ENCODE measurements at regions not wholly inside any gene's neighbourhood (a gene's known extent, or its start where the extent isn't known, plus 50 kb on each side); places are given as distances from the start of the nearest gene placed in this dataset.

DNA sequence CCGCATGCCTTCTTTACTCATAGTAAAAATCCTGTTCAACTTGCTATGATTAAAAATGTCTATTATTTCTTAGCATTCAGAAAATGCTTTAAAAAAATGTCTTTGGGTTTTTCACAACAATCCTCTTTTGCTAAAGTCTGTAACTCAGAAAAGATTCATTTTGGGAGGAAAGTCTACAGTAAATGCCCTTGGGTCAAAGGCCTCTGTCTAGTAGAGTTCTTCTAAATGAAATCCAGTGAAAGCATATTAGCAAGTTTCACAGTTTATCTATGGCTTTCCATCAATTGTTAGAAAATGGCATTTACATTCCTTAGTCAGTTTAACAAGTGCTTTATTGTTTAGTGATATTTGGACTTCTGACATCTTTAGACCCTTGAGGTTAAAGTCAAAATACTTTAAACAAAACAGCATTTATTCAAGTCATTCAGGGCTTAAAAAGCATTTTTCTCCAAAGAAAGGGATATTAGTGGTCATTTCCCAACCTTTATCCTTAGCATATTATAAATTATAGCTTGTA lies 137.1 kb upstream of the TARS1 start:
- TF ChIP-seq EZH2 (IDR thresholded peaks at IDR 0.05; ENCODE audit: low read depth) = no peak
- TF ChIP-seq, protein P1, sequence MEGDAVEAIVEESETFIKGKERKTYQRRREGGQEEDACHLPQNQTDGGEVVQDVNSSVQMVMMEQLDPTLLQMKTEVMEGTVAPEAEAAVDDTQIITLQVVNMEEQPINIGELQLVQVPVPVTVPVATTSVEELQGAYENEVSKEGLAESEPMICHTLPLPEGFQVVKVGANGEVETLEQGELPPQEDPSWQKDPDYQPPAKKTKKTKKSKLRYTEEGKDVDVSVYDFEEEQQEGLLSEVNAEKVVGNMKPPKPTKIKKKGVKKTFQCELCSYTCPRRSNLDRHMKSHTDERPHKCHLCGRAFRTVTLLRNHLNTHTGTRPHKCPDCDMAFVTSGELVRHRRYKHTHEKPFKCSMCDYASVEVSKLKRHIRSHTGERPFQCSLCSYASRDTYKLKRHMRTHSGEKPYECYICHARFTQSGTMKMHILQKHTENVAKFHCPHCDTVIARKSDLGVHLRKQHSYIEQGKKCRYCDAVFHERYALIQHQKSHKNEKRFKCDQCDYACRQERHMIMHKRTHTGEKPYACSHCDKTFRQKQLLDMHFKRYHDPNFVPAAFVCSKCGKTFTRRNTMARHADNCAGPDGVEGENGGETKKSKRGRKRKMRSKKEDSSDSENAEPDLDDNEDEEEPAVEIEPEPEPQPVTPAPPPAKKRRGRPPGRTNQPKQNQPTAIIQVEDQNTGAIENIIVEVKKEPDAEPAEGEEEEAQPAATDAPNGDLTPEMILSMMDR (conservative IDR thresholded peaks at IDR 0.05) = no peak
